H1 (cell line): ENCODE measurements at regions not wholly inside any gene's neighbourhood (a gene's known extent, or its start where the extent isn't known, plus 50 kb on each side); places are given as distances from the start of the nearest gene placed in this dataset.

Experiments
- CTCF ChIA-PET: fragments of 300-600 bp; sonication (Branson Sonifier 250); formaldehyde crosslinking; loops from one replicate; lab custom pipeline; 2021; ENCODE audit not compliant: partially characterized antibody; lab: Charles Lee
- POLR2A ChIA-PET: fragments of 300-600 bp; sonication (Branson Sonifier 250); formaldehyde crosslinking; loops from one replicate; lab custom pipeline; 2021; ENCODE audit warnings: inconsistent platforms; ENCODE audit not compliant: partially characterized antibody; lab: Charles Lee
- DNase-seq, 2 experiments: peaks; one replicate each; pipeline versions ENCODE4 v3.0.0 to v3.0.0-alpha.2; 2010 to 2022; ENCODE audit warnings: low spot score in 2 of 2, low read depth in 1 of 2, mixed read lengths in 1 of 2
- FAIRE-seq: peaks from 2 replicates; lab custom pipeline; 2011; peaks lifted over from hg19 to GRCh38; lab: Jason Lieb, UNC
- H2AFZ ChIP-seq: 2 replicates; pipeline ENCODE4 v1.8.1; 2012; ENCODE audit warnings: low read length, inconsistent platforms
- H2AK5ac ChIP-seq: 2 replicates; pipeline ENCODE4 v1.6.1; 2013; ENCODE audit warnings: low read depth, low read length
- H2BK120ac ChIP-seq: replicated peaks from 2 replicates; pipeline ENCODE3; 2013; ENCODE audit warnings: low read depth, low read length, inconsistent platforms
- H2BK12ac ChIP-seq: 2 replicates; pipeline ENCODE4 v1.6.1; 2013; ENCODE audit warnings: low read depth, low read length
- H2BK15ac ChIP-seq: 2 replicates; pipeline ENCODE4 v1.6.1; 2013; ENCODE audit warnings: low read length
- H2BK20ac ChIP-seq: 2 replicates; pipeline ENCODE4 v1.6.1; 2013; ENCODE audit warnings: low read length
- H2BK5ac ChIP-seq: 2 replicates; pipeline ENCODE4 v1.6.1; 2013; ENCODE audit warnings: low read depth, low read length
- H3K14ac ChIP-seq: 2 replicates; pipeline ENCODE4 v1.6.1; 2013; ENCODE audit warnings: inconsistent platforms; ENCODE audit not compliant: insufficient read length
- H3K18ac ChIP-seq: 2 replicates; pipeline ENCODE4 v1.6.1; 2013; ENCODE audit warnings: low read length; ENCODE audit errors: extremely low read depth
- H3K23ac ChIP-seq: 2 replicates; pipeline ENCODE4 v1.6.1; 2013; ENCODE audit warnings: inconsistent platforms; ENCODE audit not compliant: insufficient read length
- H3K23me2 ChIP-seq: 2 replicates; pipeline ENCODE4 v1.6.1; 2013; ENCODE audit warnings: low read depth, low read length
- H3K27ac ChIP-seq: 2 replicates; pipeline ENCODE4 v1.6.1; 2011; ENCODE audit warnings: low read depth, low read length, inconsistent platforms
- H3K27me3 ChIP-seq, 4 experiments: replicated peaks in 1 of 4; 1 replicate in 1 of 4; 2 replicates in 3 of 4; pipeline versions ENCODE4 v1.6.1 to v1.8.1; 2011 to 2013; ENCODE audit warnings: low read length in 3 of 4, mild to moderate bottlenecking in 3 of 4, inconsistent platforms in 2 of 4, mixed read lengths in 2 of 4, moderate library complexity in 1 of 4; ENCODE audit not compliant: control insufficient read depth in 3 of 4, insufficient read depth in 3 of 4; ENCODE audit errors: extremely low read depth in 1 of 4
- H3K36me3 ChIP-seq, 4 experiments: 2 replicates each; pipeline versions ENCODE4 v1.6.1 to v1.8.1; 2011 to 2013; ENCODE audit warnings: mild to moderate bottlenecking in 4 of 4, low read length in 3 of 4, moderate library complexity in 2 of 4, control low read depth in 1 of 4, inconsistent platforms in 1 of 4; ENCODE audit not compliant: insufficient read depth in 4 of 4, control insufficient read depth in 2 of 4
- H3K4ac ChIP-seq: replicated peaks from 2 replicates; pipeline ENCODE3; 2013; ENCODE audit warnings: low read length, low read depth, mixed read lengths, inconsistent platforms; ENCODE audit not compliant: insufficient read length
- H3K4me1 ChIP-seq, 4 experiments: replicated peaks in 1 of 4; 1 replicate in 1 of 4; 2 replicates in 3 of 4; pipeline versions ENCODE4 v1.6.1 to v1.8.1; 2011 to 2013; ENCODE audit warnings: low read length in 3 of 4, inconsistent platforms in 2 of 4, mixed read lengths in 1 of 4; ENCODE audit not compliant: insufficient read depth in 4 of 4, control insufficient read depth in 3 of 4
- H3K4me2 ChIP-seq, 2 experiments: 2 replicates each; pipeline versions ENCODE4 v1.6.1 to v1.8.1; 2011 to 2013; ENCODE audit warnings: low read depth in 2 of 2, low read length in 2 of 2, control low read depth in 1 of 2, inconsistent platforms in 1 of 2, mild to moderate bottlenecking in 1 of 2; ENCODE audit not compliant: insufficient read depth in 1 of 2
- H3K4me3 ChIP-seq, 4 experiments: fragments of 200-600, 300-600 bp in 1 of 4; sonication (generic), shearing (Covaris generic), sonication (Bioruptor Twin) in 1 of 4; 2 replicates each; pipeline versions ENCODE4 v1.5.1 to v1.8.1; 2011 to 2016; ENCODE audit warnings: low read length in 4 of 4, low read depth in 3 of 4, control low read depth in 2 of 4, inconsistent platforms in 2 of 4, mild to moderate bottlenecking in 2 of 4, mixed read lengths in 1 of 4, moderate library complexity in 1 of 4; ENCODE audit not compliant: insufficient read depth in 2 of 4; ENCODE audit errors: extremely low read depth in 1 of 4
- H3K56ac ChIP-seq: replicated peaks from 2 replicates; pipeline ENCODE3; 2013; ENCODE audit warnings: low read depth, mild to moderate bottlenecking, mixed read lengths, low read length, inconsistent platforms; ENCODE audit not compliant: insufficient read length
- H3K79me1 ChIP-seq: 2 replicates; pipeline ENCODE4 v1.6.1; 2013; ENCODE audit warnings: low read depth, low read length, control low read depth
- H3K79me2 ChIP-seq, 2 experiments: 2 replicates each; pipeline versions ENCODE4 v1.6.1 to v1.8.1; 2012 to 2013; ENCODE audit warnings: low read length in 2 of 2, mild to moderate bottlenecking in 2 of 2, inconsistent platforms in 1 of 2; ENCODE audit not compliant: insufficient read depth in 2 of 2, control insufficient read depth in 1 of 2
- H3K9ac ChIP-seq, 4 experiments: replicated peaks in 1 of 4; 1 replicate in 1 of 4; 2 replicates in 3 of 4; pipeline versions ENCODE4 v1.6.1 to v1.8.1; 2011 to 2013; ENCODE audit warnings: low read depth in 3 of 4, low read length in 3 of 4, control low read depth in 2 of 4, mild to moderate bottlenecking in 2 of 4, moderate library complexity in 2 of 4, inconsistent platforms in 1 of 4; ENCODE audit errors: extremely low read depth in 1 of 4
- H3K9me3 ChIP-seq, 2 experiments: 2 replicates each; pipeline versions ENCODE4 v1.6.1 to v1.8.1; 2012 to 2013; ENCODE audit warnings: mild to moderate bottlenecking in 2 of 2, moderate library complexity in 2 of 2, control low read depth in 1 of 2, inconsistent platforms in 1 of 2, low read depth in 1 of 2, low read length in 1 of 2, mixed read lengths in 1 of 2; ENCODE audit not compliant: insufficient read depth in 2 of 2
- H4K20me1 ChIP-seq, 2 experiments: replicated peaks in 1 of 2; 2 replicates each; pipeline versions ENCODE3 to v1.8.1; 2011 to 2013; ENCODE audit warnings: inconsistent platforms in 2 of 2, low read length in 2 of 2, mild to moderate bottlenecking in 1 of 2; ENCODE audit not compliant: insufficient read depth in 2 of 2, control insufficient read depth in 1 of 2
- H4K5ac ChIP-seq: 2 replicates; pipeline ENCODE4 v1.6.1; 2013; ENCODE audit warnings: low read length, low read depth, mixed read lengths, inconsistent platforms; ENCODE audit not compliant: insufficient read length
- H4K8ac ChIP-seq: 2 replicates; pipeline ENCODE4 v1.8.0; 2013; ENCODE audit warnings: mild to moderate bottlenecking, moderate library complexity, low read length, inconsistent platforms; ENCODE audit not compliant: insufficient read depth; ENCODE audit errors: extremely low read depth
- H4K91ac ChIP-seq: replicated peaks from 2 replicates; pipeline ENCODE3; 2013; ENCODE audit warnings: low read length, mixed read lengths, inconsistent platforms; ENCODE audit not compliant: insufficient read length
- ASH2L ChIP-seq: fragments of 200-600, 300-600 bp; sonication (generic); IDR thresholded peaks from one replicate; pipeline ENCODE4 v1.7.1; 2017; ENCODE audit warnings: low read length
- ATF2 ChIP-seq: IDR thresholded peaks from 2 replicates; pipeline ENCODE4 v1.6.1; 2012; ENCODE audit warnings: low read length, inconsistent platforms
- CTBP2 ChIP-seq: IDR thresholded peaks from 2 replicates; pipeline ENCODE4 v1.7.0; 2011; ENCODE audit warnings: borderline replicate concordance, mild to moderate bottlenecking, moderate library complexity, mixed read lengths, low read length; ENCODE audit not compliant: insufficient read depth, insufficient read length
- EGR1 ChIP-seq: IDR thresholded peaks from 2 replicates; pipeline ENCODE4 v1.6.1; 2011; ENCODE audit warnings: low read depth, low read length, borderline replicate concordance
- JUND ChIP-seq: IDR thresholded peaks from 2 replicates; pipeline ENCODE4 v1.6.1; 2011; ENCODE audit warnings: mild to moderate bottlenecking, improper control_type of control experiment, low read length
- KDM4A ChIP-seq: IDR thresholded peaks from one replicate; pipeline ENCODE4 v1.7.1; 2012; ENCODE audit warnings: low read depth, mild to moderate bottlenecking, moderate library complexity, low read length, inconsistent platforms; ENCODE audit not compliant: severe bottlenecking
- NRF1 ChIP-seq: IDR thresholded peaks from 2 replicates; pipeline ENCODE4 v1.6.1; 2011; ENCODE audit warnings: mild to moderate bottlenecking, low read depth, low read length, improper control_type of control experiment
- PHF8 ChIP-seq: fragments of 200-600 bp; sonication (generic); conservative IDR thresholded peaks from 2 replicates; pipeline ENCODE4 v1.7.1; 2012; ENCODE audit warnings: low read depth, mild to moderate bottlenecking, inconsistent platforms, low read length, moderate library complexity
- POLR2A ChIP-seq, 2 experiments: IDR thresholded peaks; 1 replicate in 1 of 2; 2 replicates in 1 of 2; pipeline ENCODE4 v1.6.1; 2011; ENCODE audit warnings: low read depth in 2 of 2, low read length in 2 of 2, mild to moderate bottlenecking in 2 of 2; ENCODE audit errors: control extremely low read depth in 1 of 2
- RNF2 ChIP-seq: fragments of 200-900, 300-1000 bp; sonication (generic); IDR thresholded peaks from 2 replicates; pipeline ENCODE4 v1.7.1; 2016; ENCODE audit warnings: borderline replicate concordance, low read depth, mild to moderate bottlenecking, antibody characterized with exemption, low read length; ENCODE audit not compliant: poor library complexity, severe bottlenecking; ENCODE audit errors: missing control alignments
- SP4 ChIP-seq: IDR thresholded peaks from 2 replicates; pipeline ENCODE4 v1.6.1; 2012; ENCODE audit warnings: low read length, inconsistent platforms
- TAF1 ChIP-seq: IDR thresholded peaks from 2 replicates; pipeline ENCODE4 v1.6.1; 2011; ENCODE audit warnings: mild to moderate bottlenecking, low read depth, low read length
- WGBS, 2 experiments: shearing (Covaris generic) in 1 of 2; methylation state at CpG; one replicate each; pipeline versions ENCODE4 v1.1.6 to v1.1.7; 2013 to 2015; ENCODE audit warnings: low lambda C conversion rate in 2 of 2, mixed read lengths in 2 of 2, inconsistent platforms in 1 of 2, low coverage in 1 of 2, missing lambda C conversion rate in 1 of 2; ENCODE audit not compliant: insufficient replicate concordance in 2 of 2, insufficient coverage in 1 of 2, insufficient read length in 1 of 2; ENCODE audit errors: extremely low coverage in 1 of 2, missing lambda C conversion rate in 1 of 2; 5-methylcytosine and 5-hydroxymethylcytosine counted together

- Histone ChIP-seq H2BK15ac (no peak overlapping the region), H3K4me2 (no peak overlapping the region; a peak in 1 of 4 replicates), H3K23ac (no peak overlapping the region), H2BK5ac (no peak overlapping the region), H4K91ac (no peak overlapping the region), H3K23me2 (no peaks in the 10 kb centered on the region), H3K18ac (no peak overlapping the region), H3K27ac (no peak overlapping the region), H4K20me1 (no peaks in the 10 kb centered on the region), H3K79me2 (no peaks in the 10 kb centered on the region), H3K79me1 (no peaks in the 10 kb centered on the region), H2BK12ac (no peak overlapping the region), H3K4me3 (no peak overlapping the region; a peak in 1 of 8 replicates), H3K36me3 (no peaks in the 10 kb centered on the region), H3K9me3 (peaks cover 8 to 34% of the 10 kb centered on the region in 2 experiments; a peak in 3 of 4 replicates), H3K56ac (no peak overlapping the region), H2BK120ac (no peak overlapping the region), H3K9ac (no peak overlapping the region), H3K27me3 (peaks cover 0 to 5% (median 0%) of the 10 kb centered on the region in 4 experiments; a peak in 1 of 7 replicates), H2AFZ (no peak overlapping the region), H2AK5ac (no peak overlapping the region), H2BK20ac (no peak overlapping the region), H3K4ac (no peak overlapping the region), H3K14ac (no peak overlapping the region), H3K4me1 (no peaks in the 10 kb centered on the region), H4K8ac (no peak overlapping the region; the same call in 1 of the 2 replicates), H4K5ac (no peak overlapping the region)
- WGBS, 2 experiments: 92% methylated on average over 52 of the region's 82 CpGs; no CpG with 5 or more reads in 1 of the 2 experiments
- CTCF ChIA-PET: no interaction called here
- POLR2A ChIA-PET: no interaction called here
- FAIRE-seq: no peak
- DNase-seq: peak in 1 of 2 experiments; percentile 67
- TF ChIP-seq SP4: no peak
- TF ChIP-seq PHF8: no peak
- no peak for TF ChIP-seq JUND
- TF ChIP-seq POLR2A (IDR thresholded peaks at IDR 0.05; ENCODE audit: control extremely low read depth in 1 of 2, low read depth in 2 of 2, low read length in 2 of 2): no peak
- no peak for TF ChIP-seq KDM4A
- TF ChIP-seq RNF2: no peak
- TF ChIP-seq EGR1: no peak
- no peak for TF ChIP-seq ASH2L
- TF ChIP-seq NRF1: no peak
- no peak for TF ChIP-seq ATF2
- TF ChIP-seq CTBP2: no peak
- no peak for TF ChIP-seq TAF1
Observed at GRCh38 chr2:91442246-91442905, 2750.9 kb downstream of the RPIA start.
